ENCODE measurements at regions not wholly inside any gene's neighbourhood (a gene's known extent, or its start where the extent isn't known, plus 50 kb on each side); places are given as distances from the start of the nearest gene placed in this dataset.

GRCh38 chr19:30712431-30713337, 340.5 kb downstream of the ZNF536 start:
- TF ChIP-seq CTCF (conservative IDR thresholded peaks at IDR 0.05; ENCODE audit: low read depth in 2 of 2) (no peak), POLR2AphosphoS5 (IDR thresholded peaks at IDR 0.05; ENCODE audit: low read depth) (no peak), EZH2 (IDR thresholded peaks at IDR 0.05; ENCODE audit: low read depth, unreplicated experiment) (no peak), REST (IDR thresholded peaks at IDR 0.05; ENCODE audit: unreplicated experiment) (no peak), CREB1 (CRISPR knock-in tag; IDR thresholded peaks at IDR 0.05; ENCODE audit: low read depth) (no peak), ZNF462 (CRISPR knock-in tag; IDR thresholded peaks at IDR 0.05) (no peak), JUNB (IDR thresholded peaks at IDR 0.05; ENCODE audit: unreplicated experiment) (no peak), STAT1 (IDR thresholded peaks at IDR 0.05; ENCODE audit: unreplicated experiment) (no peak), EZH2phosphoT487 (IDR thresholded peaks at IDR 0.05; ENCODE audit: unreplicated experiment) (no peak), NANOG (IDR thresholded peaks at IDR 0.05; ENCODE audit: borderline replicate concordance) (no peak), ZNF331 (CRISPR knock-in tag; IDR thresholded peaks at IDR 0.05; ENCODE audit: low read depth) (no peak), ETS1 (IDR thresholded peaks at IDR 0.05) (no peak), ZNF114 (CRISPR knock-in tag; IDR thresholded peaks at IDR 0.05) (no peak)
